GM23338 (cell line): ENCODE measurements at regions not wholly inside any gene's neighbourhood (a gene's known extent, or its start where the extent isn't known, plus 50 kb on each side); places are given as distances from the start of the nearest gene placed in this dataset.

ENCODE experiments used
- ATAC-seq: fragments of 200-7000 bp; cut with Tn5 transposase; 3 replicates; pipeline ENCODE4 v1.9.1; 2020
- DNase-seq: peaks from one replicate; pipeline ENCODE4 v3.0.0-alpha.2; 2015; ENCODE audit warnings: low spot score
- H2AFZ ChIP-seq: fragments of 200-600 bp; sonication (generic); 2 replicates; pipeline ENCODE4 v1.8.0; 2016; ENCODE audit warnings: antibody characterized with exemption, mild to moderate bottlenecking, moderate library complexity
- H3F3A ChIP-seq: fragments of 200-600 bp; sonication (generic); replicated peaks from 2 replicates; pipeline ENCODE4 v1.8.0; 2017; ENCODE audit warnings: antibody characterized with exemption, mixed run types, low read depth
- H3K27ac ChIP-seq: fragments of 200-600 bp; sonication (generic); 2 replicates; pipeline ENCODE4 v1.6.1; 2016; ENCODE audit warnings: low read depth
- H3K27me3 ChIP-seq: fragments of 200-600 bp; sonication (generic); 2 replicates; pipeline ENCODE4 v1.8.0; 2016; ENCODE audit warnings: mild to moderate bottlenecking, mixed run types, moderate library complexity; ENCODE audit not compliant: insufficient read depth
- H3K36me3 ChIP-seq: fragments of 200-600 bp; sonication (generic); 2 replicates; pipeline ENCODE4 v1.8.0; 2016; ENCODE audit warnings: mild to moderate bottlenecking; ENCODE audit not compliant: insufficient read depth
- H3K4me1 ChIP-seq: fragments of 200-600 bp; sonication (generic); 2 replicates; pipeline ENCODE4 v1.8.0; 2016; ENCODE audit warnings: mild to moderate bottlenecking, moderate library complexity; ENCODE audit not compliant: insufficient read depth
- H3K4me2 ChIP-seq: fragments of 200-600 bp; sonication (generic); 2 replicates; pipeline ENCODE4 v1.7.1; 2017; ENCODE audit warnings: mixed run types
- H3K4me3 ChIP-seq: fragments of 200-600 bp; sonication (generic); 2 replicates; pipeline ENCODE4 v1.6.1; 2016; ENCODE audit warnings: mixed run types
- H3K79me2 ChIP-seq: fragments of 200-600 bp; sonication (generic); replicated peaks from 2 replicates; pipeline ENCODE4 v1.8.0; 2017; ENCODE audit warnings: mild to moderate bottlenecking; ENCODE audit not compliant: insufficient read depth
- H3K9me2 ChIP-seq: fragments of 200-600 bp; sonication (generic); 2 replicates; pipeline ENCODE4 v1.8.0; 2017; ENCODE audit not compliant: insufficient read depth
- H4K20me1 ChIP-seq: fragments of 200-600 bp; sonication (generic); replicated peaks from 2 replicates; pipeline ENCODE4 v1.8.0; 2017; ENCODE audit warnings: mild to moderate bottlenecking; ENCODE audit not compliant: insufficient read depth
- H3K27ac Mint-ChIP-seq: 2 replicates; pipeline ENCODE4 v1.8.0; 2020; ENCODE audit warnings: inconsistent platforms, mild to moderate bottlenecking, moderate library complexity, mixed read lengths
- H3K27me3 Mint-ChIP-seq: 3 replicates; pipeline ENCODE4 v1.8.0; 2022; ENCODE audit warnings: low read depth, mild to moderate bottlenecking, moderate library complexity, mixed read lengths, inconsistent platforms; ENCODE audit not compliant: insufficient read depth, poor library complexity
- H3K36me3 Mint-ChIP-seq: 3 replicates; pipeline ENCODE4 v1.8.0; 2021; ENCODE audit warnings: low read depth, mild to moderate bottlenecking, inconsistent platforms, moderate library complexity, mixed read lengths
- H3K4me1 Mint-ChIP-seq: 3 replicates; pipeline ENCODE4 v1.8.0; 2020; ENCODE audit warnings: mild to moderate bottlenecking, inconsistent platforms, mixed read lengths
- H3K4me3 Mint-ChIP-seq: 3 replicates; pipeline ENCODE4 v1.8.0; 2021; ENCODE audit warnings: moderate library complexity, mild to moderate bottlenecking, inconsistent platforms, mixed read lengths
- H3K9me3 Mint-ChIP-seq: 3 replicates; pipeline ENCODE4 v1.8.0; 2020; ENCODE audit warnings: moderate library complexity, mild to moderate bottlenecking, inconsistent platforms, mixed read lengths
- EZH2phosphoT487 ChIP-seq: fragments of 200-600 bp; sonication (generic); IDR thresholded peaks from one replicate; pipeline ENCODE4 v1.8.1; 2018; ENCODE audit warnings: antibody characterized with exemption; ENCODE audit not compliant: unreplicated experiment
- NANOG ChIP-seq: IDR thresholded peaks from 2 replicates; pipeline ENCODE4 v1.6.1; 2016; ENCODE audit warnings: antibody characterized with exemption, borderline replicate concordance
- ZNF114 ChIP-seq: fragments of 250-450 bp; sonication (Bioruptor Pico); IDR thresholded peaks from 2 replicates; pipeline ENCODE4 v1.5.0; 2020; ENCODE audit warnings: mild to moderate bottlenecking, moderate library complexity
- ZNF331 ChIP-seq: fragments of 250-450 bp; sonication (Bioruptor Pico); IDR thresholded peaks from 2 replicates; pipeline ENCODE4 v1.5.0; 2020; ENCODE audit warnings: low read depth, mild to moderate bottlenecking, moderate library complexity
- TF ChIP-seq, protein P1 (sequence below): IDR thresholded peaks from one replicate; pipeline ENCODE4 v1.6.1; 2018; ENCODE audit warnings: antibody characterized with exemption; ENCODE audit not compliant: unreplicated experiment
- TF ChIP-seq, protein P2 (sequence below), 2 experiments: fragments of 200-600 bp in 1 of 2; sonication (generic) in 1 of 2; conservative IDR thresholded peaks; 2 replicates each; pipeline versions ENCODE4 v1.5.1 to v1.6.1; 2016 to 2017; ENCODE audit warnings: antibody characterized with exemption in 2 of 2, low read depth in 2 of 2, mild to moderate bottlenecking in 2 of 2, moderate library complexity in 1 of 2
- TF ChIP-seq, protein P3 (sequence below): IDR thresholded peaks from 2 replicates; pipeline ENCODE4 v1.6.1; 2016; ENCODE audit warnings: antibody characterized with exemption

DNA sequence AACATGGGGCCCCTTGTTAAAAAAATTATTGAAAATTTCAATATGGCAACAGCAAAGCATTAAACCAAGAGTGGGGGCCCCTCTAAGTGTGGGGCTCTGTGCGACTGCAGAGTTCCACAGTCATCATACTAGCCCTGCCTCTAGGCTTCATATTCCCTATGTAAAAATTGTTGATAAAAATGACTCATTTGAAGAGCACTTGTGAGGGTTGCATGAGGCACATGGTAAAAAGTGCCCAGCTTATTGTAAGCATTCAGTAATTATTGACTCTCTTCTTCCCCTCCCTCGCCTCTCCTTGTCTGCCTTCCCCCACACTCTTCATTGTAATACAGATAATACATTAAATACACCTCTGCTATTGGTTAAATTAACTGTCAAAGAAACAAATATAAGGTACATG, 86.7 kb upstream of the PTBP2 start:
- H3K27ac Mint-ChIP-seq, result no peak overlapping the region
- no peaks in the 10 kb centered on the region for H3K4me1 ChIP-seq
- H3K27me3 Mint-ChIP-seq, result no peaks in the 10 kb centered on the region
- no peaks in the 10 kb centered on the region for H4K20me1 ChIP-seq
- H3F3A ChIP-seq, result no peaks in the 10 kb centered on the region
- H3K4me1 Mint-ChIP-seq, result no peaks in the 10 kb centered on the region
- no peak overlapping the region for H3K4me3 Mint-ChIP-seq
- ATAC-seq, result no peak
- DNase-seq, result no peak
- no peak overlapping the region for H3K4me3 ChIP-seq
- no peak overlapping the region for H3K4me2 ChIP-seq
- H3K79me2 ChIP-seq, result no peaks in the 10 kb centered on the region
- H3K36me3 ChIP-seq, result no peaks in the 10 kb centered on the region
- H3K36me3 Mint-ChIP-seq, result no peaks in the 10 kb centered on the region
- H3K27ac ChIP-seq, result no peak overlapping the region
- H2AFZ ChIP-seq, result no peak overlapping the region
- H3K9me3 Mint-ChIP-seq, result no peaks in the 10 kb centered on the region
- no peaks in the 10 kb centered on the region for H3K27me3 ChIP-seq
- H3K9me2 ChIP-seq, result no peaks in the 10 kb centered on the region
- no peak for TF ChIP-seq NANOG
- no peak for TF ChIP-seq ZNF331
- TF ChIP-seq, protein P1, sequence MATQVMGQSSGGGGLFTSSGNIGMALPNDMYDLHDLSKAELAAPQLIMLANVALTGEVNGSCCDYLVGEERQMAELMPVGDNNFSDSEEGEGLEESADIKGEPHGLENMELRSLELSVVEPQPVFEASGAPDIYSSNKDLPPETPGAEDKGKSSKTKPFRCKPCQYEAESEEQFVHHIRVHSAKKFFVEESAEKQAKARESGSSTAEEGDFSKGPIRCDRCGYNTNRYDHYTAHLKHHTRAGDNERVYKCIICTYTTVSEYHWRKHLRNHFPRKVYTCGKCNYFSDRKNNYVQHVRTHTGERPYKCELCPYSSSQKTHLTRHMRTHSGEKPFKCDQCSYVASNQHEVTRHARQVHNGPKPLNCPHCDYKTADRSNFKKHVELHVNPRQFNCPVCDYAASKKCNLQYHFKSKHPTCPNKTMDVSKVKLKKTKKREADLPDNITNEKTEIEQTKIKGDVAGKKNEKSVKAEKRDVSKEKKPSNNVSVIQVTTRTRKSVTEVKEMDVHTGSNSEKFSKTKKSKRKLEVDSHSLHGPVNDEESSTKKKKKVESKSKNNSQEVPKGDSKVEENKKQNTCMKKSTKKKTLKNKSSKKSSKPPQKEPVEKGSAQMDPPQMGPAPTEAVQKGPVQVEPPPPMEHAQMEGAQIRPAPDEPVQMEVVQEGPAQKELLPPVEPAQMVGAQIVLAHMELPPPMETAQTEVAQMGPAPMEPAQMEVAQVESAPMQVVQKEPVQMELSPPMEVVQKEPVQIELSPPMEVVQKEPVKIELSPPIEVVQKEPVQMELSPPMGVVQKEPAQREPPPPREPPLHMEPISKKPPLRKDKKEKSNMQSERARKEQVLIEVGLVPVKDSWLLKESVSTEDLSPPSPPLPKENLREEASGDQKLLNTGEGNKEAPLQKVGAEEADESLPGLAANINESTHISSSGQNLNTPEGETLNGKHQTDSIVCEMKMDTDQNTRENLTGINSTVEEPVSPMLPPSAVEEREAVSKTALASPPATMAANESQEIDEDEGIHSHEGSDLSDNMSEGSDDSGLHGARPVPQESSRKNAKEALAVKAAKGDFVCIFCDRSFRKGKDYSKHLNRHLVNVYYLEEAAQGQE, result no peak
- TF ChIP-seq EZH2phosphoT487, result no peak

DNA sequence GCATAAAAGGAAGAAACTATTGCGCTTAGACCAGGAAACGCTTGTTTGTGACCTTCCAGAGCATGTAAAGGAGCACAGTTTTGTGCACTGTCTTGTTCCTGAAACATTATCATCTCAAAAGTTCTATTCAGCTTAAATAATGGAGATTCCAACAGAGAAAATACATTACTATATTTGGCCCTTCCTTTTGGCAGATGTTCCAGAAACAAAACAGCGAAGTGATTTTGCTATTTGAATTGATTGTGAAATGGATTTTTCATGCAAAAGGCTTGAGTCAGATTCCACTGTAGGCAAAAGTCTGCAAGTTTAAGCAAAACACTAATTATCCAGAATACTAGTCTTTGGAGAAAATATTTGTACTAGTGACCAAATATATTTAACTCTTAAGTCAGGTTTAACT, 80.3 kb upstream of the PTBP2 start:
- H3K27ac Mint-ChIP-seq, result no peak overlapping the region
- no peaks in the 10 kb centered on the region for H3K4me1 ChIP-seq
- H4K20me1 ChIP-seq, result no peaks in the 10 kb centered on the region
- 0 out of 2 replicates have a peak overlapping the region, but pooled peaks have one; percentile 23 for H2AFZ ChIP-seq
- no peak for DNase-seq
- no peaks in the 10 kb centered on the region for H3F3A ChIP-seq
- H3K27me3 ChIP-seq, result no peaks in the 10 kb centered on the region
- no peaks in the 10 kb centered on the region for H3K4me1 Mint-ChIP-seq
- H3K27ac ChIP-seq, result no peak overlapping the region
- H3K4me2 ChIP-seq, result no peak overlapping the region
- no peaks in the 10 kb centered on the region for H3K9me2 ChIP-seq
- no peaks in the 10 kb centered on the region for H3K79me2 ChIP-seq
- no peaks in the 10 kb centered on the region for H3K36me3 ChIP-seq
- no peak overlapping the region for H3K4me3 Mint-ChIP-seq
- H3K36me3 Mint-ChIP-seq, result no peaks in the 10 kb centered on the region
- peaks cover 1% of the 10 kb centered on the region for H3K27me3 Mint-ChIP-seq
- no peak overlapping the region for H3K4me3 ChIP-seq
- no peak for ATAC-seq
- H3K9me3 Mint-ChIP-seq, result no peaks in the 10 kb centered on the region
- no peak for TF ChIP-seq ZNF331
- TF ChIP-seq, protein P2, sequence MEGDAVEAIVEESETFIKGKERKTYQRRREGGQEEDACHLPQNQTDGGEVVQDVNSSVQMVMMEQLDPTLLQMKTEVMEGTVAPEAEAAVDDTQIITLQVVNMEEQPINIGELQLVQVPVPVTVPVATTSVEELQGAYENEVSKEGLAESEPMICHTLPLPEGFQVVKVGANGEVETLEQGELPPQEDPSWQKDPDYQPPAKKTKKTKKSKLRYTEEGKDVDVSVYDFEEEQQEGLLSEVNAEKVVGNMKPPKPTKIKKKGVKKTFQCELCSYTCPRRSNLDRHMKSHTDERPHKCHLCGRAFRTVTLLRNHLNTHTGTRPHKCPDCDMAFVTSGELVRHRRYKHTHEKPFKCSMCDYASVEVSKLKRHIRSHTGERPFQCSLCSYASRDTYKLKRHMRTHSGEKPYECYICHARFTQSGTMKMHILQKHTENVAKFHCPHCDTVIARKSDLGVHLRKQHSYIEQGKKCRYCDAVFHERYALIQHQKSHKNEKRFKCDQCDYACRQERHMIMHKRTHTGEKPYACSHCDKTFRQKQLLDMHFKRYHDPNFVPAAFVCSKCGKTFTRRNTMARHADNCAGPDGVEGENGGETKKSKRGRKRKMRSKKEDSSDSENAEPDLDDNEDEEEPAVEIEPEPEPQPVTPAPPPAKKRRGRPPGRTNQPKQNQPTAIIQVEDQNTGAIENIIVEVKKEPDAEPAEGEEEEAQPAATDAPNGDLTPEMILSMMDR (conservative IDR thresholded peaks at IDR 0.05; ENCODE audit: low read depth in 2 of 2), result no peak
- TF ChIP-seq, protein P3, sequence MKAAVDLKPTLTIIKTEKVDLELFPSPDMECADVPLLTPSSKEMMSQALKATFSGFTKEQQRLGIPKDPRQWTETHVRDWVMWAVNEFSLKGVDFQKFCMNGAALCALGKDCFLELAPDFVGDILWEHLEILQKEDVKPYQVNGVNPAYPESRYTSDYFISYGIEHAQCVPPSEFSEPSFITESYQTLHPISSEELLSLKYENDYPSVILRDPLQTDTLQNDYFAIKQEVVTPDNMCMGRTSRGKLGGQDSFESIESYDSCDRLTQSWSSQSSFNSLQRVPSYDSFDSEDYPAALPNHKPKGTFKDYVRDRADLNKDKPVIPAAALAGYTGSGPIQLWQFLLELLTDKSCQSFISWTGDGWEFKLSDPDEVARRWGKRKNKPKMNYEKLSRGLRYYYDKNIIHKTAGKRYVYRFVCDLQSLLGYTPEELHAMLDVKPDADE, result no peak
- no peak for TF ChIP-seq ZNF114
- TF ChIP-seq, protein P1, result no peak
